Peyer's patch (tissue), 4 donors: ENCODE measurements at regions not wholly inside any gene's neighbourhood (a gene's known extent, or its start where the extent isn't known, plus 50 kb on each side); places are given as distances from the start of the nearest gene placed in this dataset.

Experiments used
- CTCF ChIP-seq, 6 experiments: fragments of 450-650 bp in 4 of 6; fragments of 200-600 bp in 2 of 6; sonication (generic) in 1 of 6; IDR thresholded peaks; one replicate each; pipeline ENCODE4 v1.5.1; 2017 to 2019; ENCODE audit warnings: antibody characterized with exemption in 6 of 6, mild to moderate bottlenecking in 3 of 6, moderate library complexity in 1 of 6
- POLR2A ChIP-seq, 2 donors: fragments of 450-650 bp; IDR thresholded peaks; one replicate each; pipeline ENCODE4 v1.5.1; 2017; ENCODE audit warnings: antibody characterized with exemption in 2 of 2, mild to moderate bottlenecking in 2 of 2, moderate library complexity in 2 of 2

GRCh38 chrX:6384371-6384770, 150.5 kb downstream of the VCX3A start:
- TF ChIP-seq CTCF (IDR thresholded peaks at IDR 0.05) (no peak), POLR2A (IDR thresholded peaks at IDR 0.05) (no peak)
